Fibroblast of skin of left quadriceps (primary cell): ENCODE measurements at regions not wholly inside any gene's neighbourhood (a gene's known extent, or its start where the extent isn't known, plus 50 kb on each side); places are given as distances from the start of the nearest gene placed in this dataset.

Experiments
- DNase-seq, 2 experiments: peaks; one replicate each; pipeline ENCODE4 v3.0.0-alpha.2; 2013; ENCODE audit warnings: low read depth in 2 of 2

- DNase-seq: no peak
These were observed 81.9 kb upstream of the TMLHE start for GRCh38 chrX:155694649-155695048.

GRCh38 chrX:155682834-155683233 lies 70.1 kb upstream of the TMLHE start:
- no peak for DNase-seq

- DNase-seq: no peak
These were observed 67.0 kb upstream of the TMLHE start for GRCh38 chrX:155679715-155680114.

- DNase-seq: no peak
These were observed 60.6 kb upstream of the TMLHE start for GRCh38 chrX:155673338-155673737.

GRCh38 chrX:155666741-155667140 lies 54.0 kb upstream of the TMLHE start:
- no peak for DNase-seq
